Gastrocnemius medialis (tissue), 4 donors: ENCODE measurements at regions not wholly inside any gene's neighbourhood (a gene's known extent, or its start where the extent isn't known, plus 50 kb on each side); places are given as distances from the start of the nearest gene placed in this dataset.

Experiments
- ATAC-seq, 2 donors: fragments of 150-250 bp; one replicate each; pipeline ENCODE4 v1.9.1; 2016
- DNase-seq, 2 donors: peaks; one replicate each; pipeline ENCODE4 v3.0.0-alpha.2; 2019
- H3K27ac ChIP-seq, 4 donors: fragments of 200-600 bp; sonication (generic); 1 replicate in 1 of 4; 2 replicates in 3 of 4; pipeline ENCODE4 v1.5.1; 2016 to 2018; ENCODE audit warnings: mild to moderate bottlenecking in 2 of 4, moderate library complexity in 1 of 4
- H3K27me3 ChIP-seq, 3 donors: fragments of 200-600 bp; sonication (generic) in 2 of 3; 1 replicate in 1 of 3; 2 replicates in 2 of 3; pipeline versions ENCODE4 v1.5.1 to v1.6.0; 2016 to 2019; ENCODE audit warnings: mild to moderate bottlenecking in 1 of 3, moderate library complexity in 1 of 3
- H3K36me3 ChIP-seq, 2 donors: fragments of 200-600 bp; sonication (generic) in 1 of 2; one replicate each; pipeline ENCODE4 v1.5.1; 2017 to 2018
- H3K4me1 ChIP-seq, 2 donors: fragments of 200-600 bp; sonication (generic) in 1 of 2; one replicate each; pipeline ENCODE4 v1.5.1; 2016 to 2017; ENCODE audit warnings: mild to moderate bottlenecking in 2 of 2
- H3K4me3 ChIP-seq, 4 donors: fragments of 200-600 bp; sonication (generic) in 3 of 4; 1 replicate in 1 of 4; 2 replicates in 3 of 4; pipeline ENCODE4 v1.5.1; 2016 to 2019; ENCODE audit warnings: mild to moderate bottlenecking in 2 of 4
- H3K9me3 ChIP-seq, 3 donors: fragments of 200-600 bp; sonication (generic) in 2 of 3; 1 replicate in 1 of 3; 2 replicates in 2 of 3; pipeline ENCODE4 v1.5.1; 2016 to 2019
- POLR2A ChIP-seq, 2 donors: fragments of 450-650 bp; IDR thresholded peaks; one replicate each; pipeline ENCODE4 v1.6.1; 2017; ENCODE audit warnings: antibody characterized with exemption in 2 of 2, mild to moderate bottlenecking in 2 of 2, moderate library complexity in 2 of 2
- in situ Hi-C, 4 donors: fragments of 200-750 bp; cut with MboI; loops; one replicate each; pipeline versions ENCODE4 v1.15.0 to v1.8.0; 2017; ENCODE audit warnings: low sequenced_read_pairs in 4 of 4
- intact Hi-C: fragments of 100-400 bp; cut with DNase I; formaldehyde crosslinking; loops from one replicate; pipeline ENCODE4 v1.15.1; 2023; ENCODE audit warnings: low total_unique reads
- TF ChIP-seq, protein P1 (sequence below), 5 experiments: fragments of 450-650 bp in 3 of 5; fragments of 200-600 bp in 2 of 5; sonication (generic) in 2 of 5; IDR thresholded peaks in 4 of 5; conservative IDR thresholded peaks in 1 of 5; 1 replicate in 4 of 5; 2 replicates in 1 of 5; pipeline ENCODE4 v1.5.1; 2016 to 2019; ENCODE audit warnings: antibody characterized with exemption in 5 of 5, mild to moderate bottlenecking in 3 of 5, moderate library complexity in 3 of 5

DNA sequence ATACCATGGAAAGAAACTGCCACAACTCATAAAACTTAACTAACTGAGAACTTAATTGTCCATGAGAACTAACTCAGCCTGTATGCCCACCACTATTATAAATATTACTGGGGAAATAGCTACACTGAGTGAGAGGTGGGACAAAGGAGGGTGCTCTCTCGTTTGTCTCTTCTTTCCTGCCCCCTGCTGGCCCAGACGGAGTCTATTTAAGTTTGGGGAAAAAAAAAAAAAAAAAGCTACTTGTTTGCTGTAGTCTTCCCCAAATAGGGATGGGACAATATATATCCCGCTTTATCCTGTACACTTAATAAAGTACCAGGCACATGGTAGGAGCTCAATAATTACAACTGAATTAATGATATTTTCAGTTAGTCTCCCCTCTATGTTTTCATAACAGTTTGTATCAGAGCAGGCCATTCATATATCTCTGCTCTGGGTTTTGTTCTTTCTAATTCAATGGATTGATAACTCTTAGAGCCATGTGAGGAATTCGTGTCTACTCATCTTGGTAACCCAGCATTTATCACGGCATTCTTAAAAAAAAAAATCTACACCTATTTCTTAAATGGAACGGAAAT, 647.6 kb upstream of the PKDCC start:
- Histone ChIP-seq H3K9me3 (no peaks in the 10 kb centered on the region), H3K4me1 (peaks cover 0 to 5% of the 10 kb centered on the region in 2 donors), H3K36me3 (no peaks in the 10 kb centered on the region), H3K27ac (no peak overlapping the region), H3K4me3 (no peak overlapping the region), H3K27me3 (no peaks in the 10 kb centered on the region)
- ATAC-seq: no peak
- in situ Hi-C loops: no loop called here
- DNase-seq: no peak
- TF ChIP-seq, protein P1, sequence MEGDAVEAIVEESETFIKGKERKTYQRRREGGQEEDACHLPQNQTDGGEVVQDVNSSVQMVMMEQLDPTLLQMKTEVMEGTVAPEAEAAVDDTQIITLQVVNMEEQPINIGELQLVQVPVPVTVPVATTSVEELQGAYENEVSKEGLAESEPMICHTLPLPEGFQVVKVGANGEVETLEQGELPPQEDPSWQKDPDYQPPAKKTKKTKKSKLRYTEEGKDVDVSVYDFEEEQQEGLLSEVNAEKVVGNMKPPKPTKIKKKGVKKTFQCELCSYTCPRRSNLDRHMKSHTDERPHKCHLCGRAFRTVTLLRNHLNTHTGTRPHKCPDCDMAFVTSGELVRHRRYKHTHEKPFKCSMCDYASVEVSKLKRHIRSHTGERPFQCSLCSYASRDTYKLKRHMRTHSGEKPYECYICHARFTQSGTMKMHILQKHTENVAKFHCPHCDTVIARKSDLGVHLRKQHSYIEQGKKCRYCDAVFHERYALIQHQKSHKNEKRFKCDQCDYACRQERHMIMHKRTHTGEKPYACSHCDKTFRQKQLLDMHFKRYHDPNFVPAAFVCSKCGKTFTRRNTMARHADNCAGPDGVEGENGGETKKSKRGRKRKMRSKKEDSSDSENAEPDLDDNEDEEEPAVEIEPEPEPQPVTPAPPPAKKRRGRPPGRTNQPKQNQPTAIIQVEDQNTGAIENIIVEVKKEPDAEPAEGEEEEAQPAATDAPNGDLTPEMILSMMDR (IDR thresholded peaks at IDR 0.05 in 4 of 5, conservative IDR thresholded peaks at IDR 0.05 in 1 of 5): no peak
- no peak for TF ChIP-seq POLR2A (IDR thresholded peaks at IDR 0.05)
- intact Hi-C loops: no loop called here

DNA sequence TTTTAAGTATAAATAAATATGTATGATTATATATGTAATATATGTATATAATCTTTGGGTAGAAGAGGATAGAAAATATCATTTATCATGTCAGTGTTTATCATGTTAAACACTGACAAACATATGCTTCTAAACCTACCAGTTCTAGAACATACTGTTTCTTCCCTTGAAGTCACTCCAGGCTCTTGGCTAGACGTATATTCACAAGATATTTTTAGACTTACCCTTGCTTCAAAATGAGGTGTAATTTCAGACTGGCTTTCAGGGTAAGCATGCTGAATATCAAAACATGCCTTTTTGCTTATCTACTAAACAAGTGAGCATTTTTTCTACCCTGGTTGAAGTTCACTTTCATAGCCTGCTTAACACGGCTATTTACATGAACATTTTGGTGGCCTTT, 642.4 kb upstream of the PKDCC start:
- intact Hi-C loops (no loop called here), in situ Hi-C loops (no loop called here)
- ATAC-seq (peak; percentile 51 to 77), DNase-seq (no peak)
- no peaks in the 10 kb centered on the region for H3K36me3 ChIP-seq
- H3K4me3 ChIP-seq: no peak overlapping the region
- peak overlapping the region in 1 of 4 donors; percentile 31 for H3K27ac ChIP-seq
- TF ChIP-seq POLR2A (IDR thresholded peaks at IDR 0.05): no peak
- TF ChIP-seq, protein P1 (IDR thresholded peaks at IDR 0.05 in 4 of 5, conservative IDR thresholded peaks at IDR 0.05 in 1 of 5): no peak
- no peaks in the 10 kb centered on the region for H3K9me3 ChIP-seq
- peaks cover 0 to 16% of the 10 kb centered on the region in 2 donors for H3K4me1 ChIP-seq
- H3K27me3 ChIP-seq: no peaks in the 10 kb centered on the region

DNA sequence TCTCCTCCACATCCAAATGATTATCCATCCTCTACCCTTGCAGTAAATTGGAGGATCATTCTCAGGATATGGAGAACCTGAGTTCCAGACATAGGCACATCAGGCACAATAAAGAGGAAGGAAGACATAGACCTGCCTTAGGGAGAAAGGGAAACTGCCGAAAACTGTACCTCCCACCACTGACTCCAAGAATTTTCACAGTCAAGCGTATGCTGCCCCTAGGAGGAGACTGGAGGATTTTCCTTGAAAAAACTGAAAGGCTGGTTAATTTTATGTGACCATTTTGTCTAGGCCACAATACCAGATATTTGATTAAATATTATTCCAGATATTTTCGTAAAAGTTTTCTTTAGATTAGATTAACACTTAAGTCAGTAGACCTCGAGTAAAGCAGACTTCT, 638.5 kb upstream of the PKDCC start:
- Histone ChIP-seq H3K27me3 (no peaks in the 10 kb centered on the region), H3K36me3 (no peaks in the 10 kb centered on the region), H3K9me3 (no peaks in the 10 kb centered on the region), H3K27ac (no peak overlapping the region), H3K4me3 (no peak overlapping the region), H3K4me1 (peaks cover 0 to 19% of the 10 kb centered on the region in 2 donors)
- in situ Hi-C loops (no loop called here), intact Hi-C loops (no loop called here)
- TF ChIP-seq POLR2A (IDR thresholded peaks at IDR 0.05): no peak
- TF ChIP-seq, protein P1 (IDR thresholded peaks at IDR 0.05 in 4 of 5, conservative IDR thresholded peaks at IDR 0.05 in 1 of 5): no peak
- no peak for ATAC-seq
- no peak for DNase-seq

DNA sequence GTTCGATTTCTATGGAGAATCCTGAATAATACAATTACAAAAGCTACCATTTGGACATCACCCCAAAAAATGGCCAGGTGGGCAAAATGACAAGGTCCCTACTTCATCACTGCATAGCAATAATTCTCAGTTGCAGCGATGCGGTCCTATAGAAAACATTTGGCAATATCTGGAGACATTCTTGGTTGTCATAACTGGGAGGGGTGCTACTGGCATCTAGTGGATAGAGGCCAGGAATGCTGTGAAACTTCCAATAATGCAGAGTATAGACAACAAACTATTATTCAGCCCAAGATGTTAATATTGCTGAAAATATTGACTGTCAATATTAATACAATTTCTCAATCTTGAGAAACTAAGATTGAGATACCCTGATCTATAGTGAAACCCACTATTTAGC, 637.8 kb upstream of the PKDCC start:
- H3K9me3 ChIP-seq: no peaks in the 10 kb centered on the region
- intact Hi-C loops: no loop called here
- ATAC-seq: no peak

More for the DNA sequence above, 637.8 kb upstream of the PKDCC start:
- H3K36me3 ChIP-seq: no peaks in the 10 kb centered on the region
- H3K4me3 ChIP-seq: no peak overlapping the region
- in situ Hi-C loops: no loop called here
- peaks cover 0 to 15% of the 10 kb centered on the region in 2 donors for H3K4me1 ChIP-seq
- TF ChIP-seq, protein P1 (IDR thresholded peaks at IDR 0.05 in 4 of 5, conservative IDR thresholded peaks at IDR 0.05 in 1 of 5): no peak
- TF ChIP-seq POLR2A (IDR thresholded peaks at IDR 0.05): no peak
- H3K27ac ChIP-seq: no peak overlapping the region
- no peaks in the 10 kb centered on the region for H3K27me3 ChIP-seq
- no peak for DNase-seq
